ENCODE measurements at regions not wholly inside any gene's neighbourhood (a gene's known extent, or its start where the extent isn't known, plus 50 kb on each side); places are given as distances from the start of the nearest gene placed in this dataset.

GRCh38 chr11:69400771-69401590 is 80.5 kb upstream of the LINC01488 start:
- TF ChIP-seq CTCF (IDR thresholded peaks at IDR 0.05) (no peak), JUN (CRISPR knock-in tag; IDR thresholded peaks at IDR 0.05) (no peak), NFYB (CRISPR knock-in tag; conservative IDR thresholded peaks at IDR 0.05; ENCODE audit: low read depth) (no peak), PRRX2 (CRISPR knock-in tag; IDR thresholded peaks at IDR 0.05) (no peak), CBFB (CRISPR knock-in tag; IDR thresholded peaks at IDR 0.05; ENCODE audit: low read depth) (no peak), HMGXB4 (CRISPR knock-in tag; IDR thresholded peaks at IDR 0.05) (no peak), E2F5 (CRISPR knock-in tag; IDR thresholded peaks at IDR 0.05) (no peak), TEAD4 (CRISPR knock-in tag; IDR thresholded peaks at IDR 0.05) (no peak), FOXP4 (CRISPR knock-in tag; IDR thresholded peaks at IDR 0.05) (no peak), NR2C2 (CRISPR knock-in tag; IDR thresholded peaks at IDR 0.05) (no peak)
